Lung (tissue), 11 donors: ENCODE measurements at regions not wholly inside any gene's neighbourhood (a gene's known extent, or its start where the extent isn't known, plus 50 kb on each side); places are given as distances from the start of the nearest gene placed in this dataset.

Experiments used
- ATAC-seq: fragments of 200-7000 bp; cut with Tn5 transposase; one replicate; pipeline ENCODE4 v1.9.1; 2020; ENCODE audit warnings: moderate number of reproducible peaks; ENCODE audit not compliant: insufficient read depth, low FRiP score
- DNase-seq, 3 donors: peaks; one replicate each; pipeline ENCODE4 v3.0.0-alpha.2; 2013 to 2017
- H3K27ac ChIP-seq, 2 donors: one replicate each; pipeline ENCODE4 v1.5.1; 2013; ENCODE audit warnings: mild to moderate bottlenecking in 2 of 2, moderate library complexity in 2 of 2, control low read depth in 1 of 2, inconsistent platforms in 1 of 2, low read depth in 1 of 2, low read length in 1 of 2
- H3K27me3 ChIP-seq, 3 donors: one replicate each; pipeline ENCODE4 v1.5.1; 2013; ENCODE audit warnings: low read length in 2 of 3; ENCODE audit not compliant: control insufficient read depth in 3 of 3, insufficient read depth in 3 of 3
- H3K36me3 ChIP-seq, 4 donors: one replicate each; pipeline ENCODE4 v1.5.1; 2013; ENCODE audit warnings: low read length in 4 of 4, mild to moderate bottlenecking in 1 of 4, moderate library complexity in 1 of 4; ENCODE audit not compliant: control insufficient read depth in 4 of 4, insufficient read depth in 4 of 4
- H3K4me1 ChIP-seq, 5 donors: one replicate each; pipeline ENCODE4 v1.5.1; 2013; ENCODE audit warnings: low read length in 5 of 5, mild to moderate bottlenecking in 2 of 5, moderate library complexity in 1 of 5; ENCODE audit not compliant: control insufficient read depth in 5 of 5, insufficient read depth in 5 of 5
- H3K4me3 ChIP-seq: one replicate; pipeline ENCODE4 v1.5.1; 2013; ENCODE audit warnings: mild to moderate bottlenecking, control low read depth, moderate library complexity
- H3K9ac ChIP-seq, 2 donors: one replicate each; pipeline ENCODE4 v1.5.1; 2013; ENCODE audit warnings: low read length in 2 of 2, control low read depth in 1 of 2; ENCODE audit not compliant: insufficient read depth in 1 of 2
- H3K9me3 ChIP-seq, 4 donors: one replicate each; pipeline ENCODE4 v1.5.1; 2013; ENCODE audit warnings: low read length in 3 of 4, mild to moderate bottlenecking in 1 of 4, moderate library complexity in 1 of 4; ENCODE audit not compliant: control insufficient read depth in 4 of 4, insufficient read depth in 3 of 4
- WGBS, 2 donors: extraction: QIAGEN DNeasy Blood & Tissue Kit; methylation state at CpG; one replicate each; pipeline ENCODE4 v1.1.7; 2013; 5-methylcytosine and 5-hydroxymethylcytosine counted together
- TF ChIP-seq, protein P1 (sequence below): IDR thresholded peaks from 2 replicates; pipeline ENCODE4 v1.5.1; 2012; ENCODE audit warnings: mild to moderate bottlenecking; ENCODE audit errors: control extremely low read depth, extremely low read depth
- donor health status: control.
- donor health status: control.
- donor health status: Bipolar disorder and iron deficiency.
- donor health status: healthy.
- donor health status: DM: yes; HTN: yes; CAD: no.

GRCh38 chr6:17006543-17006942, 95.3 kb upstream of the STMND1 start:
- Histone ChIP-seq H3K4me1 (peaks cover 0 to 5% (median 0%) of the 10 kb centered on the region in 5 donors), H3K27ac (no peak overlapping the region), H3K36me3 (no peaks in the 10 kb centered on the region), H3K27me3 (no peaks in the 10 kb centered on the region), H3K9me3 (peaks cover 0 to 5% (median 1%) of the 10 kb centered on the region in 4 donors), H3K9ac (no peak overlapping the region), H3K4me3 (no peak overlapping the region)
- WGBS, 2 donors = 86 to 92% methylated on average over 4 of the region's 4 CpGs
- TF ChIP-seq, protein P1, sequence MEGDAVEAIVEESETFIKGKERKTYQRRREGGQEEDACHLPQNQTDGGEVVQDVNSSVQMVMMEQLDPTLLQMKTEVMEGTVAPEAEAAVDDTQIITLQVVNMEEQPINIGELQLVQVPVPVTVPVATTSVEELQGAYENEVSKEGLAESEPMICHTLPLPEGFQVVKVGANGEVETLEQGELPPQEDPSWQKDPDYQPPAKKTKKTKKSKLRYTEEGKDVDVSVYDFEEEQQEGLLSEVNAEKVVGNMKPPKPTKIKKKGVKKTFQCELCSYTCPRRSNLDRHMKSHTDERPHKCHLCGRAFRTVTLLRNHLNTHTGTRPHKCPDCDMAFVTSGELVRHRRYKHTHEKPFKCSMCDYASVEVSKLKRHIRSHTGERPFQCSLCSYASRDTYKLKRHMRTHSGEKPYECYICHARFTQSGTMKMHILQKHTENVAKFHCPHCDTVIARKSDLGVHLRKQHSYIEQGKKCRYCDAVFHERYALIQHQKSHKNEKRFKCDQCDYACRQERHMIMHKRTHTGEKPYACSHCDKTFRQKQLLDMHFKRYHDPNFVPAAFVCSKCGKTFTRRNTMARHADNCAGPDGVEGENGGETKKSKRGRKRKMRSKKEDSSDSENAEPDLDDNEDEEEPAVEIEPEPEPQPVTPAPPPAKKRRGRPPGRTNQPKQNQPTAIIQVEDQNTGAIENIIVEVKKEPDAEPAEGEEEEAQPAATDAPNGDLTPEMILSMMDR = no peak
- ATAC-seq = no peak
- no peak for DNase-seq

GRCh38 chr6:17004269-17004668, 97.6 kb upstream of the STMND1 start:
- Histone ChIP-seq H3K36me3 (no peaks in the 10 kb centered on the region), H3K4me3 (no peak overlapping the region), H3K9me3 (peaks cover 0 to 5% (median 1%) of the 10 kb centered on the region in 4 donors), H3K9ac (no peak overlapping the region), H3K27ac (no peak overlapping the region), H3K4me1 (peaks cover 0 to 13% (median 5%) of the 10 kb centered on the region in 5 donors), H3K27me3 (no peaks in the 10 kb centered on the region)
- 45 to 71% methylated on average over 1 of the region's 1 CpG for WGBS, 2 donors
- DNase-seq (no peak), ATAC-seq (no peak)
- TF ChIP-seq, protein P1 = no peak

- DNase-seq (no peak), ATAC-seq (no peak)
- no peak overlapping the region for H3K4me3 ChIP-seq
- 83 to 90% methylated on average over 2 of the region's 2 CpGs for WGBS, 2 donors
- H3K9ac ChIP-seq = no peak overlapping the region
- no peaks in the 10 kb centered on the region for H3K9me3 ChIP-seq
- TF ChIP-seq, protein P1 = no peak
- no peak overlapping the region for H3K27ac ChIP-seq
- H3K36me3 ChIP-seq = no peaks in the 10 kb centered on the region
- H3K27me3 ChIP-seq = no peaks in the 10 kb centered on the region
- H3K4me1 ChIP-seq = peaks cover 0 to 22% (median 5%) of the 10 kb centered on the region in 5 donors
Observed at GRCh38 chr6:17002123-17002522, 99.7 kb upstream of the STMND1 start.

GRCh38 chr6:17001188-17001587, 100.7 kb upstream of the STMND1 start:
- H3K27ac ChIP-seq = no peak overlapping the region

More at GRCh38 chr6:17001188-17001587, 100.7 kb upstream of the STMND1 start:
- no peaks in the 10 kb centered on the region for H3K36me3 ChIP-seq
- ATAC-seq = no peak
- H3K27me3 ChIP-seq = no peaks in the 10 kb centered on the region
- peaks cover 0 to 22% (median 5%) of the 10 kb centered on the region in 5 donors for H3K4me1 ChIP-seq
- TF ChIP-seq, protein P1 = no peak
- H3K9me3 ChIP-seq = no peaks in the 10 kb centered on the region
- H3K4me3 ChIP-seq = no peak overlapping the region
- no peak for DNase-seq
- H3K9ac ChIP-seq = no peak overlapping the region
- 38 to 58% methylated on average over 1 of the region's 1 CpG for WGBS, 2 donors
